IMR-90 (cell line): ENCODE measurements at regions not wholly inside any gene's neighbourhood (a gene's known extent, or its start where the extent isn't known, plus 50 kb on each side); places are given as distances from the start of the nearest gene placed in this dataset.

Experiments
- ATAC-seq: fragments of 200-7000 bp; cut with Tn5 transposase; 2 replicates; pipeline ENCODE4 v1.9.1; 2020; ENCODE audit warnings: low read depth, mild to moderate bottlenecking, moderate library complexity
- BruUV-seq: library from RNA; stranded (reverse); fragments of 400-500 nt; replicated peaks from 2 replicates; lab custom pipeline; 2021; lab: Mats Ljungman, UMichigan
- CTCF ChIA-PET: fragments of 300-600 bp; formaldehyde crosslinking; extraction: SDS; loops from one replicate; lab custom pipeline; 2021; ENCODE audit warnings: antibody characterized with exemption; lab: Yijun Ruan, JAX
- POLR2A ChIA-PET: fragments of 300-600 bp; sonication (Branson Sonifier 250); formaldehyde crosslinking; loops from one replicate; lab custom pipeline; 2022; ENCODE audit warnings: antibody characterized with exemption; ENCODE audit not compliant: unreplicated experiment; lab: Charles Lee
- DNase-seq: peaks from one replicate; pipeline ENCODE4 v3.0.0; 2013
- H2AFZ ChIP-seq: replicated peaks from 2 replicates; pipeline ENCODE3; 2013; ENCODE audit warnings: low read length, mild to moderate bottlenecking; ENCODE audit not compliant: poor library complexity
- H2AK5ac ChIP-seq: 2 replicates; pipeline ENCODE4 v1.6.1; 2013; ENCODE audit warnings: low read depth, low read length, inconsistent platforms
- H2AK9ac ChIP-seq: replicated peaks from 2 replicates; pipeline ENCODE3; 2013; ENCODE audit warnings: mild to moderate bottlenecking, low read depth, low read length, moderate library complexity; ENCODE audit not compliant: poor library complexity
- H2BK120ac ChIP-seq: 2 replicates; pipeline ENCODE4 v1.6.1; 2013; ENCODE audit warnings: low read depth, low read length, inconsistent platforms
- H2BK15ac ChIP-seq: 3 replicates; pipeline ENCODE4 v1.6.1; 2013; ENCODE audit warnings: low read depth, low read length, inconsistent platforms
- H2BK20ac ChIP-seq: 2 replicates; pipeline ENCODE4 v1.6.1; 2013; ENCODE audit warnings: low read depth, mild to moderate bottlenecking, inconsistent platforms, low read length, moderate library complexity
- H2BK5ac ChIP-seq: 2 replicates; pipeline ENCODE4 v1.6.1; 2013; ENCODE audit warnings: mild to moderate bottlenecking, low read depth, low read length, inconsistent platforms; ENCODE audit not compliant: poor library complexity, severe bottlenecking
- H3K14ac ChIP-seq: replicated peaks from 2 replicates; pipeline ENCODE4 v1.6.1; 2013; ENCODE audit warnings: low read depth, low read length, inconsistent platforms
- H3K18ac ChIP-seq: 2 replicates; pipeline ENCODE4 v1.6.1; 2013; ENCODE audit warnings: low read depth, low read length, control low read depth
- H3K23ac ChIP-seq: 2 replicates; pipeline ENCODE4 v1.6.1; 2013; ENCODE audit warnings: low read depth, low read length, inconsistent platforms
- H3K27ac ChIP-seq: 2 replicates; pipeline ENCODE4 v1.5.1; 2013; ENCODE audit warnings: mild to moderate bottlenecking, control low read depth, low read length; ENCODE audit not compliant: insufficient read depth
- H3K27me3 ChIP-seq: 2 replicates; pipeline ENCODE4 v1.6.1; 2013; ENCODE audit warnings: low read length; ENCODE audit not compliant: control insufficient read depth, insufficient read depth
- H3K36me3 ChIP-seq: 2 replicates; pipeline ENCODE4 v1.6.1; 2013; ENCODE audit warnings: low read length, mixed read lengths; ENCODE audit not compliant: control insufficient read depth, insufficient read depth
- H3K4ac ChIP-seq: 2 replicates; pipeline ENCODE4 v1.6.1; 2013; ENCODE audit warnings: low read depth, low read length, inconsistent platforms
- H3K4me1 ChIP-seq: 2 replicates; pipeline ENCODE4 v1.6.1; 2013; ENCODE audit warnings: low read length, mixed read lengths; ENCODE audit not compliant: control insufficient read depth, insufficient read depth
- H3K4me2 ChIP-seq: 2 replicates; pipeline ENCODE4 v1.6.1; 2013; ENCODE audit warnings: low read depth, mild to moderate bottlenecking, control low read depth, low read length, moderate library complexity
- H3K4me3 ChIP-seq: 2 replicates; pipeline ENCODE4 v1.5.1; 2013; ENCODE audit warnings: low read depth, mild to moderate bottlenecking, control low read depth, low read length, moderate library complexity; ENCODE audit not compliant: insufficient read depth
- H3K56ac ChIP-seq: 2 replicates; pipeline ENCODE4 v1.6.1; 2013; ENCODE audit warnings: low read length, inconsistent platforms; ENCODE audit not compliant: insufficient read depth; ENCODE audit errors: extremely low read depth
- H3K79me1 ChIP-seq, 2 experiments: 2 replicates each; pipeline ENCODE4 v1.6.1; 2013; ENCODE audit warnings: low read length in 2 of 2, inconsistent platforms in 1 of 2, low read depth in 1 of 2
- H3K9ac ChIP-seq: 2 replicates; pipeline ENCODE4 v1.6.1; 2013; ENCODE audit warnings: low read depth, low read length, control low read depth
- H3K9me1 ChIP-seq: 2 replicates; pipeline ENCODE4 v1.6.1; 2013; ENCODE audit warnings: low read length, inconsistent platforms; ENCODE audit not compliant: insufficient read depth
- H3K9me3 ChIP-seq: 2 replicates; pipeline ENCODE4 v1.6.1; 2013; ENCODE audit warnings: low read length; ENCODE audit not compliant: control insufficient read depth, insufficient read depth
- H4K20me1 ChIP-seq: 2 replicates; pipeline ENCODE4 v1.6.1; 2013; ENCODE audit warnings: low read length, inconsistent platforms; ENCODE audit not compliant: insufficient read depth
- H4K5ac ChIP-seq: 2 replicates; pipeline ENCODE4 v1.6.1; 2013; ENCODE audit warnings: mild to moderate bottlenecking, low read depth, low read length, control low read depth
- H4K8ac ChIP-seq, 2 experiments: 2 replicates each; pipeline ENCODE4 v1.6.1; 2013; ENCODE audit warnings: low read depth in 2 of 2, low read length in 2 of 2, control low read depth in 1 of 2, inconsistent platforms in 1 of 2
- H4K91ac ChIP-seq: 2 replicates; pipeline ENCODE4 v1.6.1; 2013; ENCODE audit warnings: low read depth, low read length, inconsistent platforms; ENCODE audit not compliant: insufficient read depth
- BHLHE40 ChIP-seq: fragments of 150-350 bp; IDR thresholded peaks from 2 replicates; pipeline ENCODE4 v1.6.1; 2016; ENCODE audit warnings: mild to moderate bottlenecking, low read depth, low read length
- CEBPB ChIP-seq: IDR thresholded peaks from 2 replicates; pipeline ENCODE4 v1.6.1; 2012; ENCODE audit warnings: low read depth, low read length, improper control_type of control experiment
- CHD1 ChIP-seq: IDR thresholded peaks from 2 replicates; pipeline ENCODE4 v1.6.1; 2012; ENCODE audit warnings: low read depth, low read length, improper control_type of control experiment
- CTCF ChIP-seq: conservative IDR thresholded peaks from 2 replicates; pipeline ENCODE4 v1.5.1; 2012; ENCODE audit warnings: mild to moderate bottlenecking, low read depth, low read length, improper control_type of control experiment
- ELK1 ChIP-seq: fragments of 150-350 bp; IDR thresholded peaks from 2 replicates; pipeline ENCODE4 v1.6.1; 2016; ENCODE audit warnings: low read depth, mild to moderate bottlenecking, low read length, moderate library complexity, borderline replicate concordance
- FOS ChIP-seq: fragments of 150-350 bp; IDR thresholded peaks from 2 replicates; pipeline ENCODE4 v1.6.1; 2016; ENCODE audit warnings: low read depth, low read length
- MAFK ChIP-seq: IDR thresholded peaks from 2 replicates; pipeline ENCODE4 v1.6.1; 2012; ENCODE audit warnings: low read depth, low read length, improper control_type of control experiment
- MAZ ChIP-seq: IDR thresholded peaks from 2 replicates; pipeline ENCODE4 v1.6.1; 2012; ENCODE audit warnings: low read depth, mild to moderate bottlenecking, low read length, improper control_type of control experiment, moderate library complexity, borderline replicate concordance
- MXI1 ChIP-seq: IDR thresholded peaks from 2 replicates; pipeline ENCODE4 v1.6.1; 2012; ENCODE audit warnings: low read depth, mild to moderate bottlenecking, low read length, moderate library complexity, borderline replicate concordance
- NFE2L2 ChIP-seq: fragments of 150-350 bp; IDR thresholded peaks from 2 replicates; pipeline ENCODE4 v1.6.1; 2016; ENCODE audit warnings: low read depth, mild to moderate bottlenecking, low read length
- RCOR1 ChIP-seq: IDR thresholded peaks from 2 replicates; pipeline ENCODE4 v1.6.1; 2012; ENCODE audit warnings: mild to moderate bottlenecking, low read length, improper control_type of control experiment; ENCODE audit not compliant: insufficient replicate concordance
- RFX5 ChIP-seq: IDR thresholded peaks from 2 replicates; pipeline ENCODE4 v1.8.0; 2012; ENCODE audit warnings: low read depth, mild to moderate bottlenecking, low read length, moderate library complexity
- USF2 ChIP-seq: fragments of 150-350 bp; IDR thresholded peaks from 2 replicates; pipeline ENCODE4 v1.6.1; 2017; ENCODE audit warnings: mild to moderate bottlenecking, antibody characterized with exemption, low read length, low read depth
- WGBS, 2 experiments: methylation state at CpG; one replicate each; pipeline versions ENCODE4 v1.1.5 to v1.1.7; 2013; ENCODE audit warnings: missing lambda C conversion rate in 2 of 2; ENCODE audit not compliant: insufficient read length in 1 of 2; ENCODE audit errors: extremely low coverage in 2 of 2; 5-methylcytosine and 5-hydroxymethylcytosine counted together
- dilution Hi-C: fragments of 300-500 bp; cut with HindIII; formaldehyde crosslinking; loops from one replicate; pipeline ENCODE4 v1.14.3; 2018; ENCODE audit warnings: low sequenced_read_pairs; ENCODE audit not compliant: unreplicated experiment
- in situ Hi-C: fragments of 300-500 bp; cut with MboI; formaldehyde crosslinking; loops from 3 replicates; pipeline ENCODE4 v1.14.3; 2019; ENCODE audit warnings: low sequenced_read_pairs, inconsistent platforms, mixed read lengths
- intact Hi-C: fragments of 100-400 bp; cut with micrococcal nuclease; formaldehyde crosslinking; loops from 2 replicates; pipeline ENCODE4 v1.10.0; 2022

- in situ Hi-C loops = no loop called here
- H4K5ac ChIP-seq = no peak overlapping the region
- H3K9me3 ChIP-seq = no peaks in the 10 kb centered on the region
- peak overlapping the region; percentile 23; the same call in 1 of the 2 replicates for H3K4me2 ChIP-seq
- CTCF ChIA-PET = interaction anchor here (1.5 kb wide), 1 partner anchor 71 kb away, joined by 4 read pairs; no protein-coding TSS in a partner anchor
- no peak overlapping the region for H3K27ac ChIP-seq
- no peaks in the 10 kb centered on the region for H4K20me1 ChIP-seq
- no peak overlapping the region for H2BK15ac ChIP-seq
- H3K4me1 ChIP-seq = peaks cover 8% of the 10 kb centered on the region
- no peaks in the 10 kb centered on the region for H3K36me3 ChIP-seq
- no TSS peak for BruUV-seq
- no peak overlapping the region for H3K4ac ChIP-seq
- POLR2A ChIA-PET = no interaction called here
- no peaks in the 10 kb centered on the region for H3K27me3 ChIP-seq
- DNase-seq (peak; percentile 91), ATAC-seq (peak; percentile 98)
- intact Hi-C loops = loop anchor here (5.0 kb wide), 1 partner anchor 70 kb away; the partner anchor contains the start of gene ARL4A
- no peak overlapping the region for H2AK5ac ChIP-seq
- TF ChIP-seq MXI1 (no peak; the same call in 1 of the 2 replicates), CEBPB (peak; percentile 48; the same call in 1 of the 2 replicates), BHLHE40 (no peak), ELK1 (no peak), RCOR1 (no peak), MAZ (no peak), CHD1 (no peak), USF2 (no peak), NFE2L2 (no peak), MAFK (no peak), RFX5 (no peak), CTCF (no peak), FOS (peak; percentile 70)
- H2AK9ac ChIP-seq = no peak overlapping the region
- no peak overlapping the region for H3K23ac ChIP-seq
- no peaks in the 10 kb centered on the region for H3K79me1 ChIP-seq
- no peak overlapping the region for H2BK20ac ChIP-seq
- peak overlapping the region; percentile 51 for H2BK5ac ChIP-seq
- no peak overlapping the region for H3K9ac ChIP-seq
- H2BK120ac ChIP-seq = no peak overlapping the region
- H3K56ac ChIP-seq = no peak overlapping the region
- H3K18ac ChIP-seq = no peak overlapping the region
- dilution Hi-C loops = no loop called here
- no CpG with 5 or more reads among the region's 3 CpGs for WGBS, 2 experiments
- H3K14ac ChIP-seq = no peak overlapping the region
- no peak overlapping the region for H3K4me3 ChIP-seq
- H4K8ac ChIP-seq = peak overlapping the region in 1 of 2 experiments; percentile 6; a peak in 1 of 4 replicates
- H3K9me1 ChIP-seq = peaks cover 2% of the 10 kb centered on the region; the same call in 1 of the 2 replicates
- H4K91ac ChIP-seq = no peak overlapping the region
- no peak overlapping the region for H2AFZ ChIP-seq
Observed at GRCh38 chr7:12757443-12757842, 70.0 kb downstream of the ARL4A start.
